22Rv1 (cell line): ENCODE measurements at regions not wholly inside any gene's neighbourhood (a gene's known extent, or its start where the extent isn't known, plus 50 kb on each side); places are given as distances from the start of the nearest gene placed in this dataset.

Experiments
- H3K27ac ChIP-seq: fragments of 450-650 bp; 2 replicates; pipeline ENCODE4 v1.5.1; 2017
- CTCF ChIP-seq: fragments of 450-650 bp; IDR thresholded peaks from 2 replicates; pipeline ENCODE4 v1.5.1; 2017; ENCODE audit warnings: mild to moderate bottlenecking
- ZFX ChIP-seq: fragments of 450-650 bp; IDR thresholded peaks from 2 replicates; pipeline ENCODE4 v1.6.1; 2017; ENCODE audit warnings: antibody characterized with exemption, borderline replicate concordance

- TF ChIP-seq ZFX: no peak
- TF ChIP-seq CTCF: no peak
- no peak overlapping the region for H3K27ac ChIP-seq
Measured at GRCh38 chr2:120628248-120628647, 107.4 kb upstream of the GLI2 start.

- TF ChIP-seq CTCF: no peak
- no peak for TF ChIP-seq ZFX
- no peak overlapping the region for H3K27ac ChIP-seq
Measured at GRCh38 chr2:120629241-120629895, 106.3 kb upstream of the GLI2 start.

GRCh38 chr2:120630031-120630701, 105.5 kb upstream of the GLI2 start:
- H3K27ac ChIP-seq: no peak overlapping the region
- no peak for TF ChIP-seq CTCF

GRCh38 chr2:120631236-120631635, 104.4 kb upstream of the GLI2 start:
- TF ChIP-seq ZFX (no peak), CTCF (no peak)

GRCh38 chr2:120631724-120632123, 103.9 kb upstream of the GLI2 start:
- H3K27ac ChIP-seq: no peak overlapping the region
- no peak for TF ChIP-seq CTCF
- TF ChIP-seq ZFX: no peak

More at GRCh38 chr2:120631236-120631635, 104.4 kb upstream of the GLI2 start:
- no peak overlapping the region for H3K27ac ChIP-seq

GRCh38 chr2:120632796-120633646, 102.6 kb upstream of the GLI2 start:
- TF ChIP-seq ZFX: no peak
- no peak overlapping the region for H3K27ac ChIP-seq

GRCh38 chr2:120634533-120634932, 101.1 kb upstream of the GLI2 start:
- TF ChIP-seq CTCF (no peak), ZFX (no peak)
- H3K27ac ChIP-seq: no peak overlapping the region
